HG02571 (cell line): ENCODE measurements at regions not wholly inside any gene's neighbourhood (a gene's known extent, or its start where the extent isn't known, plus 50 kb on each side); places are given as distances from the start of the nearest gene placed in this dataset.
"Not testable (repeated sequence)": the region's sequence is repeated elsewhere in the genome, so short reads cannot be mapped to it uniquely, and the experiment has no call there.

ENCODE experiments used
- ATAC-seq: cut with Tn5 transposase; IDR thresholded peaks from one replicate; pipeline ENCODE4 v1.9.1; 2021; ENCODE audit warnings: mild to moderate bottlenecking, moderate library complexity; ENCODE audit not compliant: unreplicated experiment

DNA sequence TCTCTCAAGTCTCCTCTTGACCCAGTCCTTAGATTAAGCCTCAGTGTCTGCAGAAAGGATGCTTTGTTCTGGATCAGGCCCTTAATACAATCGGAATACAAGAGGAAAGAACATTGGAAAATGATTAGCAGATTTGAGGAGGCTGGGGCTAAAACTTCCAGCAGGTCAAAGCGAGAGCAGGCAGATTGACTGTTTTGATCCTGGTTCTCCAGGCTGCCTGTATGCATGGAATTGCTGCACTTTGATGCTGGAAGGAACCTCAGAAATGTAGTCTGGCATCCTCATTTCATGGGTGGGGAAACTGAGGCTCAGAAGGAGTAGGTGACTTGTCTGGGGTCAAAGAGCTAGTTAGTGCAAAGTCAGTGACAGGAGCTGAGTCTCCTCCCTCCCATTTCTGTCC, 202.8 kb downstream of the EMX2 start:
- ATAC-seq, result no peak

DNA sequence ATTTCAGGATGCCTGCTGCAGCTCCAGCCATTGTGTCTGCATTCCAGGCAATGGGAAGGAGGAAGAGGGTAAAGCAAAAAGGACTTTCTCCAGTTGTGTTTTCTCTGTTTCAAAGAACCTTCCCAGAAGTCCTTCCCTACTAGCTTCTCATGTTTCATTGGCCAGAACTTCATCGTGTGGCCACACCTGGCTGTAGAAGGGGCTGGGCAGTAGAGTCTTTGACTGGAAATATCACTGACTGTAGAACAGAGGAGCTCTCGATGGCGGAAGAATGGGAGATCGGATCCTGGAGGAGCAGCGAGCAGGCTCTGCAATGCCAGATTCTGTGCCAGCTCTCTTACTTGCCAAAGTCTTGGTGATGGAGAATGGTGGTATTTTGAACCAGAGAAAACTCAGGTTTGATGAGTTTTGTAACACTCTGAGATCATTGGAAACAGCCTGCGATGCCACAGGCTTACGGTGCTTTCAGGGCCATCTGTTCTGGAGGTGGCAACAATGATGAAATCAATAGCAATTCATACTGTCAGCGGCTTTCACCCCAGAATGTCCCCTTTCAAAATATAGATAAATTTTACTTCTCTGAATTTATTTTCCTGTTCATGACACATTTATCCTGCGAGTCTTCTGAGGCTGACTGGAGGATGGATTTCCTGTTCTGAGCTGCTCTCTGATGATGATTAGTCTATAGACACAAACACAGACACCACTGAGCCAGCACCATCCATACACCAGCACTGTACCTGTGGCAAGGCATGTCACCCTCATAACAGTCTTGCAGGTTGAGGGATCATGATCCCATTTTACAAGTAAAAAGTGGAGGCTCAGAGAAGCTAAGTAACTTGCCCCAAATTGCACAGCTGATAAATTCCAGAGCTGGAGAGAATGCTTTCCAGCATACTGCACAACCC, 204.2 kb downstream of the EMX2 start:
- ATAC-seq, result no peak

DNA sequence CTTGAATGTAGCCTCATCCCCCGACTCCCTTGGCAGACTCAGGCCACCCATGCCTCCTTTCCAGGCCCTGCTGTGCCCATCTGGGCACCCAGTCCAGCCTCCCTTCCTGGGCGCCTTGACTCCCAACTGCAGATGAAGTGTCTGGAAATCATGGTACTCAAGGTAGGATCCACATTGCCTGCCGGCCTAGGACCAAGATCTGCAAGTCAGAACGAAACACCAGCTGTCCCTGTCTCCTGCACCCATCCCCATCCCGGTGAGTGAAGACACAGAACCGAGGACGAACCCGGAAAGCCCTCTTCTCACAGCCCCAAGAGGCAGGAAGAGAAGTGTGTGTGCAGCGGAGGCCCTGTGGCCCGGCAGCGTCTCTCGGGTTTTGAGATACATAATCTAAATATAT, 205.1 kb downstream of the EMX2 start:
- ATAC-seq, result no peak

DNA sequence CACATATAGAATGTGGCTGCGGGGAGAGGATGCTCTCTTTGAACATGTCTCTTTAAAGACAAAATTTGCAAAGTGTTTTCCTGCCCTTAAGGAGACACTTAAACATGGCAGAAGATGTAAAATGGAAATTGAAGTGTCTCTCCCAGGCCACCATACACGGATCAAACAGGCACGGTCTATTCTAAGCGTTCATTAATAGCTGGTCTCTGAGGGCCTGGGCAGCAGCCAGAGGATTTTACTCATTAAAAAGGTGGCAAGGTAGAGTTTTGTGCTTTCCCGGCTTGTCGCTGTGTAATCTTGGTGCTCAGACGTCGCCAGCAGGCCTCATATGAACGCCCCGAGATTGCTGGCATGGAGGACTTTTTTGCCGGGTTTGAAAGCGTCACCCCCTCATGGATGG, 205.5 kb downstream of the EMX2 start:
- ATAC-seq, result no peak

DNA sequence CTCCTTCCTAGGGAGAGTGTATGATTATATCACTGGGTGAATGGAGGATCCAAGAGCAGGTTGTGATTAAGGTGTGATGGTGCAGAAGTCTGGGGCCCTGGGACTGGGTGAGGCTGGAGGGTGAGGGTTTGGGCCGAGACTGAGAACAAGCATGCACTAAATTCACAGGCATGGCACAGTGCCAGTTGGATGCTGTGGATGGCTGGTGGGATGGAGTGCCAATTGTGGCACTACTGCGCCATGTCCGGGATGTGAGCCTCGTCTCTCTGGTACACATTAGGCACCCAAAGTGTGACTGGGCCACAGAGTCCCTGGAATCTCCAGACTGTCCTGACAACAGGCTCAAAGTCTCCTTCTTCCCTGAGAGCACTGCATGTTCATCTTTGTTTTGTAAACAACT, 208.1 kb downstream of the EMX2 start:
- no peak for ATAC-seq

DNA sequence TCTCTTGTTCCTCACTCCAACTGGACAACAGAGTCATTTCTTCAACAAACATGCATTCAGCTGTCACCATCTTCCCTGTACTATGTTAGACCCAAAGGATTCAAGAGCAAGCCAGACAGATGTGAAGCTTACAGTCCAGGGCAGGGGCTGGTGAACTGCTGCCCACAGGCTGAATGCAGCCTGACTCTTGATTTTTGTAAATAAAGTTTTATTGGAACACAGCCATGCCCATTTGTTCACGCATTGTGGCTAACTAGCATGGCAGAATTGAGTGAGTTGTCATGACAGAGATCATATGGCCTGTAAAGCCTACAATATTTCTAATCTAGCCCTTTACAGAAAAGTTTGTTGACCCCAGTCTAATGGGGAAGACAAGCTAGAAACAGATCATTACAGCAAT, 208.7 kb downstream of the EMX2 start:
- ATAC-seq, result no peak

DNA sequence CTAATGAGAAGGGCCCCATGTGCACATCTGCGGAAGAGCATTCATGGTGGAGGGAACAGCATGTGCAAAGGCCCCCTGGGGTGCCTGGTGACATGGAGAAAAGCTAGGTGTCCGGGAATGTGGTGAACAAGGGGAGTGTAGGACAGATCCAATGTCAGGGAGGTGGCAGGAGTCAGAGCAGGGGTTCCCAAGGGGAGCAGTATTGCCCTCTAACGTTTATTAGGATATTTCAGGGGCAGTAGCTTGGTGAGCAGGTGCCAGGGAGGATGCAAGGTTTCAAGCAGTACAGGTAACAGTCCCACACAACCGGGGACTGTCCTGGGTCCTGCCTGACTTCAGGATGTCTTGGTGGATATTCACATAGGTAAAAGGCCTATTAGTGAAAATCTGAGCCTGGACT, 209.6 kb downstream of the EMX2 start:
- ATAC-seq, result no peak

DNA sequence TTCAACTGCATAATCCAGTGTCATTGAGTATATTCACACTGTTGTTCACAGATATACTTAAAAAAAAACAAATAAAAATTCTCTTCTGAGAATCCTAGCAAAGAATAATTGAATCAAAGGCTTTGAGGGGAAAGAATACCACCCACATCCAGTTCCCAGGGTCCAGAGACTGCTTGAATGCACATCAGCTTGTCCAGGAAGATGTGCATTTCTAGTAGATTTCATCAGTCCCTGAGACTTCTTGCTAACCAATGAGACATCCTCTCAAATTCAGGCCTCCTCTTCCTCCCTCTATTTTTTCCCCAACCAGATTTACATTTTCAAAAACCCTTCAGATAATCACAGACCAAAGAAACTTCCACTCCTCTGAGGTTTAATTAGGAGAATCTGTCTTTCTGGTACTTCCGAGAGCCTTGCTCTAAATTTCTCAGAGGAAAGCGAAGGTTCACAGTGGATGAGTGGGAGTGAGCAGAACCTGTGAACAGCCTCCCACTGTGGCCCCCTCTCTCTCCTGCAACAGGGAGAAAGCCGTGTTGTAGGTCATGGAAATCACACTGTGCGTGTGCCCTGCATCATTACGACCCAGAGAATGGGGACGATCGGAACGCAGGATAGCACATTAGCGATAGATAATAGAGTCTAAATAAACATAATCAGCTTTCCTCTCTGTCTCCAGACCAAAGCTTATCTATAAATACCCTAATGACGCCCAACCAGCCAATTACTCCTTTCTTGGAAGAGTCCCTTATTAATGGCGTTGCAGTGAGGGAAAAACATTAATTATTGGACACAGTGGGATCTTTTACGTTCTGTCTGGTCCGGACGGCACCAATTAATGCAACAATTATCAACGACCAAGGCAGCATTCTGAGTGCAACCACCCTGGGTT, 212.5 kb downstream of the EMX2 start:
- no peak for ATAC-seq

DNA sequence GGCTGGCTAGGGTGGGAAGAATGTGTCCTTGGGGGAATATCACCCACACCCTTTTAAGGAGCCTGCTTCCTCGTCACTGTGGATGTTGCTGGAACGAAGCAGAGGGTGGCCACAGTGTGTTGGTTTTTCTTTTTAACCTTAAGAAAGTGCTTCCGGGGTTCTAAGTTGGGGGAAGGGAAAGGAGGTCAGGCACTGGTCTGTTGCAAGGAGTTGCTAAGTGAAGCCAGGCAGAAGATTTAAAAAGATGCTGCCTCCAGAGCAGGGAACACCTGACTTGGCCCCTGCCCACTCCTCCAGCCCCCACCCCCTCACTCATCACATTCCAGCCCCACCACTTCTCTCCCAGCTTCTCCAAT, 213.1 kb downstream of the EMX2 start:
- no peak for ATAC-seq

DNA sequence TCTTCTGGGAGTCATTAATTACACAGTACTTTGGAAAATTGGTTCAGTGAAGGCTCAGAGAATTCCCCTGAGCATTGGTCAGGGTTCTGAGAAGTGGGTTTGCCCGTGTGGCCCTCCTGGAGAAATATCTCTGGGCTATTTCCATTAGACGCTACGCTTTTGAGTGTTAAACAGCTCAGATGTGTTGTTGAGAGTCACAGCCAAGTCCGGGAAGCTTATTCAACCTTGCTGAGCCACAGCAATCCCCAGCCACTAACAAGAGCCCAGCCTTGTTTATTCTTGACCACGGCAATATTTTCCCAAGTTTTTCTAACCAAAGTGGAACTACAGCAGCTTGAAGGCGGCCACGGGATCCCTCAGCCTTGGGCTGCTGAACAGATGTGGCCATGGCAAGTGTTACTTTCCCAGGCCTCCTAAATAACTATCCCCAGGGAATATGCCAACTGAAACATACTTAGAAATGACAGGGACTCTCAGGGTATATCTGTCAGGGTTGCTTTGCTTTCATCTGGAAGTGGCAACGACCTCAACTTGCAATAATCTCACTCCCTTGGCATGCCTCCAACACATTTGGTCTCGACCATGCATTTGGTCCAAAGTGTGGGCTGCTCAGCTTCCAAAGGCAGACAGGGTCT, 214.7 kb downstream of the EMX2 start:
- ATAC-seq, result no peak

DNA sequence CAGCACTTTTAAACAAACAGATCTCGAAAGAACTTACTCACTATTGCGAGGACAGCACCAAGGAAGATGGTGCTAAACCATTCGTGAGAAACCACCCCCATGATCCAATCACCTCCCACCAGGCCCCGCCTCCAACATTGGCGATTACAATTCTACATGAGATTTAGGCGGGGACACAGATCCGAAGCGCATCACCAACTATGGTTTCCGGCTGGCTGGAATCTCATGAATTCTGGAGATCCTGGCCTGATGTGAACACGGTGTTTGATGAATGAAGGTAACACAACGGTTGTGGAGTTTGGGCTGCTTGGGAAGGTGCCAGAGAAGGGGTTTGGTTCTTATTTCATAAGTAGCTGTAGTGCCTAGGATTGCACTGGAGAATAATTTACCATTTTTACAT, 216.7 kb downstream of the EMX2 start:
- no peak for ATAC-seq

DNA sequence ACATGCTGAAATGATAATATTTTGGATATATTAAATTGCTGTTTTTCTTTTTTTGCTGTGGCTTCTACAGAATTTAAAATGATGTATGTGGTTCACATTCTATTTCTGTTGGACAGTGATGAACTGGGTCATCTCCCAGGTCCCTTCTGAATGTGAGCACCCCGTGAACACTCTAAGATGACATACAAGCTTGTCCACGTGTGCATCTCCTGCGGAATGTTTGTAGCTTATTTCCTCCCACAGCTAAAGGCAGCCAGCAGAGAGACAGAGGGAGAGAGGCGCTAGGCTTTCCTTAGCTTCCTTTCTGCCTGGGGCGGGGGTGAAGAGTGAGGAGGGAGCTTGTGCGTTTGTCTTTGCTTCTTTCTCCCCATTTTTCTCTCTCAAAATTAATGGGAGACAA, 219.1 kb downstream of the EMX2 start:
- ATAC-seq, result no peak

DNA sequence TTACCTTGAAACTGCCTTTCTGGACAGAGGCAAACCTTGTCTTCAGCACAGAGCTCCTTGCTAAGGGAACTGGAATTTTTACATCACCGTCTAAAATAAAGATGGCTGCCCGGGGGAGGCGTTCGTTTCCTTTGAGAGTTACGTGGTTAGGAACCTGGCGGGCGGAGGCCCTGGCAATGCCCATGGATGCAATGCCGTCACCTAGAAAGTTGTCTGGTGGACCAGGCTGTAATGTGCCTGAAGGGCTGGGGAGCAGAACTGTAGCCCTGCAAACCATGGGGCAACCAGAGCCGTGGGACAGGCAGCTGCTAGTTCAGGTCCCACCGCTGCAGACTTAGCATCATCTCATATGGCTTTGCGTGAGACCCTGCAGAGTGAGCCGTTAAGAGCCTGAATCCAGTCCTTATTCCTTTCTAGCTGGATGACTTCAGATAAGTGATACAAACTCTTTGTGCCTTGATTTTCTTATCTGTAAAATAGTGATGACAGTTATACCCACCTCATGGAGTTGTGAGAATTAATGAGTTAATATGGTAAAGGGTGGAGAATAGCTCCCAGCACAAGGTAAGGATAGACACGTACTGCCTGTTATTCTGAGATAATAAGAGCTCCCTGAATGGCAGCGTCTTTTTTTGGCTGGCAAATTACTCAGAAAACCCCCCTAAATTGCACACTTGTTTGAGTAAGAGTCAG, 219.7 kb downstream of the EMX2 start:
- ATAC-seq, result no peak

DNA sequence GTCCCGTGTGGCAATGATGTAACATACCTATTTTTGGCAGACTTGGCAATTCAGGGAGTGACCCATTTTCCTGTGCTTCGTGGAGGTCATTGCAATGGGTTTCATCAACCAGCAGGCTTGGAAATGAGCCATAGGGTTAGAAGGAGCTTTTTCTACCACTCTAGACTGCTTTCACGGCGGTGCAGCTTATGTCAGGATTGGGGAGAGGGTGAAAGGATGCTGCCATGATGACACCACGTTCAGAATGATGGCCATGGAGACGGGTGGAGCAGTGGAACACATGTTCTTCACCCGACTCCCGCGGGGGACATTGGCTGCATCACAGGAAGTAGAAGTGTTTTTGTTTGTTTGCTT, 220.2 kb downstream of the EMX2 start:
- no peak for ATAC-seq

DNA sequence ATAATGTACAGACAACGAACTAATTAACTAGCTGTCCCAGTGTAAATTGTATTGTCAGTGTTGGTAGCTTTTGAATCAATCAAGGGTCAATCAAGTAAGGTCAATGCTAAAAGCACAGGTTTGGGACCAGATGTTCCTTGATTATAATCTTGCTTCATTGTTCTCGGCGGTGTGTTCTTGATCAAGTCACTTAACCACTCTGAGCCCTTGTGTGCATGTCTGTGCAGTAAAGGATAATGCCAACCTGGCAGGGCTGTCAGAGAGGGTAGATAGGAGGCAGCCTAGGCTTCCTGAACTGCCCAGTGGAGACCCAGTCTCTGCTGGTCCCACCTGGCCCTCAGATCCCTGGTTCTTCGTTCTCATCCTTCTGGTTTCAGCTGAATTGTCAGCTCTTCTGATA, 221.0 kb downstream of the EMX2 start:
- ATAC-seq, result no peak

DNA sequence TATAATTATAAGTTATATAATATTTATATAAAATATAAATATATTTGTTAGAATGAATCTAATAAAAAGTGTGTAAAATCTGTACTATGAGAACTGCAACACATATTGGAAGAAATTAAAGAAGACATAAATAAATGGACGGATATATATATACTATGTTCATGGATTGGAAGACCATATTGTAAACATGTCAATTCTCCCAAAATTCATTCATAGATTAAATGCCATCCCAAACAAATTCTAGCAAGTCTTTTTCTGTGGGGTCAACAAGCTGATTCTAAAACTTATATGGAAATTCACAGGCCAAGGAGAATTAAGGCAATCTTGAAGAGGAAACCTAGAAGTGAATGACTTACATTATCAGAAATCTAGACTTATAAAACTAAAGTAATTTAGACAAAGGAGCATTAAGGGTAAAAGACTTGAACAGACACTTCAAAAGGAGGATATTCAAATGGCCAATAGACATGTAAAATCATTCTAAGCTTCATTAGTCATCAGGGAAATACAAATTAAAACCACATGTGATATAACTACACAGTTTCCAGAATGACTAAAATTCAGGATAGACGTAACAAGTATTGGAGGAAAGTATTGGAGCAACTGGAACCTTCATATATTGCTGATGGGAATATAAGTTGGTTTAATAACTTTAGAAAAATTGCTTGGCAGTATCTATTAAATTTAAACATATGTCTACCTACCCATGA, 225.9 kb downstream of the EMX2 start:
- no peak for ATAC-seq

DNA sequence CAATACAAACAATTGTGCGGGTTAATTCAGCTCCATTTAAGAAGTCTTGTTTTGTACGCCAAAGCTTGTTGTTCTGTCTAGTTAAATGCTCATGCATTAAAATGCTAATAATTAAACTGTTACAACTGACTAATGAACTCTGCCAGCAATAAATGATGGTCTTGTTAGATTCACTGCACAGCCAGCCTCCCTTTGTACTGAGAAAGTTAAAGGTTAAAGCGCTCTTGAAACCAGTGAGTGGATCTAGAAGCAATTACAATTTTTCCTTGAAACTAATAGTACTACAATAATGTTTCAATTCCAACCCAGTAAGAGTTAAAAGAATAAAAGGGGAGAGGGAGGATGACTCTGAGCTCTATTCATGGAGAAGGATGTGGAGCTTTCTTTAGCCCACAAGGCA, 233.0 kb downstream of the EMX2 start:
- ATAC-seq, result no peak

DNA sequence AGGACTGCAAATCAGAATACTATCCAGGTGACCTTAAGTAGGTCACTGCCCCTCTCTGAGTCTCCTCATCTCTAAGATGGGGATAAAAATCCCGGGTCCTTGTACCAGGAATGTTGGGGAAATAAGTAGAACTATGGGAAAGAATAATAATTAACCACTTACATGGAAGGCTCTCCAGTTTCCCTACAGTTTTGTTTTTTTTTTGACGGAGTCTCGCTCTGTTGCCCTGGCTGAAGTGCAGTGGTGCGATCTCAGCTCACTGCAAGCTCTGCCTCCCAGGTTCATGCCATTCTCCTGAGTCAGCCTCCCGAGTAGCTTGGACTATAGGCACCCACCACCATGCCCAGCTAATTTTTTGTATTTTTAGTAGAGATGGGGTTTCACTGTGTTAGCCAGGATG, 234.7 kb downstream of the EMX2 start:
- not testable (repeated sequence) for ATAC-seq

DNA sequence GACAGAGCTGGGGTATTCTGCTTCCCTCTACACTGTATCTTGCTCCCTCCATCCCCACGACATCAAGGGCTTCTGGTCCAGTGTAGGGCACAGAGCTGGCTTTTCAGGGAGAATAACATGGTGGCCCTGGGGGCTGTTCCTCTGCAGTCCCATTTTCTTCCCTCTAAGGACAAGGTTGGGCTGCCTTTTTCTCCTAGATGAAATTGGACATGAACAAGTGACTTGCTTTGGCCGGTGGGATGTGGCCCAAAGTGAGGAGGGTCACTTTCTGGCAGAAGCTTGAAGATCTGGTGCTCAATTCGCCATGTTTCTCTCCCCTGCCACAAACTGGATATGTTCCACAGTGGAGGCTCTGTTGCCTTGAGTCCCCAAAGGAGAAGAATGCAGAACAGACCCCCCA, 235.7 kb downstream of the EMX2 start:
- ATAC-seq, result no peak

DNA sequence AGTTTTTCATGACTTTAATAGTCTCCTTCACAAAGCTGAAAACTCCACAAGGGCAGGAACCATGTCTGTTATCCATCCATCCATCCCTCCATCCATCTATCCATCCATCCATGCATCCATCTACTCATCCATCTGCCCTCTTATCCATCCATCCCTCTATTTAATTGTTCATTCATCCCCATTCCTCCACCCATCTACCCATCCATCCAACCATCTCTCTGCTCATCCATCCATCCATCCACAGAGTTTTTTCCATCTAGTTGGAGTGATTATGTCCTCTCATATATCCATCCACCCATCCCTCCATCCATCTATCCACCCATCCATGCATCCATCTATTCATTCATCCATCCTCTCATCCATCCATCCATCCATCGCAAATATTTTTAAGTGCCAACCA, 237.9 kb downstream of the EMX2 start:
- no peak for ATAC-seq
